SH-SY5Y (cell line): ENCODE measurements at regions not wholly inside any gene's neighbourhood (a gene's known extent, or its start where the extent isn't known, plus 50 kb on each side); places are given as distances from the start of the nearest gene placed in this dataset.

Experiments
- GATA2 ChIP-seq: IDR thresholded peaks from 2 replicates; pipeline ENCODE4 v1.6.1; 2011; ENCODE audit warnings: mild to moderate bottlenecking, low read depth, low read length
- GATA3 ChIP-seq: IDR thresholded peaks from 2 replicates; pipeline ENCODE4 v1.6.1; 2011; ENCODE audit warnings: low read depth, mild to moderate bottlenecking, low read length, moderate library complexity

DNA sequence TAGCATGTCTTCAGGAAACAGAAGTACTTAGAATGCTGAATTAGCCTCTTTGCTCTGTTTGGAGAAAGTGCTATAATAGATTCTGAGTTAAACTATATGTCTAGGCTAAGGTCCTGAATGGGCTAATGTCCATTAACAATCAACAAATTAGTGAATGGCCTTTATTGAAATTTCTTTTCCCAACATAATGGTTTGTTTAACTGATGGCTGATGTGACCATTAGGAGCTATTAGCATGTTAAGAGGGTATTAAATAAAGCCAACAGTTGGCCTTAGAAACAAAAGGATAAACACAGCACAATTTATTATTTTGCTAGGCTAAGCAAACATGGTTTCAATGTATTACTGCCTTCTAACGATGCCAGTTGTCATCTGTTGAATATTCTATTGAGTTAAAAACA is 234.3 kb upstream of the HS3ST5 start:
- TF ChIP-seq GATA3 (no peak), GATA2 (no peak)
